HG02870 (cell line): ENCODE measurements at regions not wholly inside any gene's neighbourhood (a gene's known extent, or its start where the extent isn't known, plus 50 kb on each side); places are given as distances from the start of the nearest gene placed in this dataset.

Experiments used
- ATAC-seq: cut with Tn5 transposase; IDR thresholded peaks from one replicate; pipeline ENCODE4 v1.9.1; 2021; ENCODE audit warnings: mild to moderate bottlenecking, moderate library complexity; ENCODE audit not compliant: unreplicated experiment

- no peak for ATAC-seq
These were observed 356.8 kb upstream of the ATP11B start for GRCh38 chr3:182436547-182436946.

- ATAC-seq = no peak
These were observed 354.9 kb upstream of the ATP11B start for GRCh38 chr3:182438398-182438797.

- ATAC-seq = no peak
These were observed 353.2 kb upstream of the ATP11B start for GRCh38 chr3:182440101-182440500.

- ATAC-seq = no peak
These were observed 347.7 kb upstream of the ATP11B start for GRCh38 chr3:182445576-182445975.

GRCh38 chr3:182450942-182451787 is 342.1 kb upstream of the ATP11B start:
- ATAC-seq = no peak

- ATAC-seq = no peak
These were observed 341.4 kb upstream of the ATP11B start for GRCh38 chr3:182451871-182452270.

- no peak for ATAC-seq
These were observed 338.3 kb upstream of the ATP11B start for GRCh38 chr3:182455011-182455410.

GRCh38 chr3:182460303-182460702 is 333.0 kb upstream of the ATP11B start:
- ATAC-seq = no peak

GRCh38 chr3:182462152-182462551 is 331.2 kb upstream of the ATP11B start:
- ATAC-seq = no peak

- ATAC-seq = no peak
These were observed 328.7 kb upstream of the ATP11B start for GRCh38 chr3:182464513-182465145.

- no peak for ATAC-seq
These were observed 327.8 kb upstream of the ATP11B start for GRCh38 chr3:182465301-182466185.

GRCh38 chr3:182469086-182469485 is 324.2 kb upstream of the ATP11B start:
- ATAC-seq = no peak

- ATAC-seq = no peak
These were observed 323.1 kb upstream of the ATP11B start for GRCh38 chr3:182470187-182470586.

- ATAC-seq = no peak
These were observed 320.1 kb upstream of the ATP11B start for GRCh38 chr3:182473191-182473710.

GRCh38 chr3:182478369-182478768 is 314.9 kb upstream of the ATP11B start:
- ATAC-seq = no peak

- ATAC-seq = no peak
These were observed 313.6 kb upstream of the ATP11B start for GRCh38 chr3:182479419-182480336.

GRCh38 chr3:182482705-182483104 is 310.6 kb upstream of the ATP11B start:
- no peak for ATAC-seq

GRCh38 chr3:182484682-182485081 is 308.6 kb upstream of the ATP11B start:
- ATAC-seq = no peak

- ATAC-seq = no peak
These were observed 308.0 kb upstream of the ATP11B start for GRCh38 chr3:182485301-182485700.

GRCh38 chr3:182486463-182486862 is 306.8 kb upstream of the ATP11B start:
- no peak for ATAC-seq
